Chondrocyte (in vitro differentiated cells): ENCODE measurements at regions not wholly inside any gene's neighbourhood (a gene's known extent, or its start where the extent isn't known, plus 50 kb on each side); places are given as distances from the start of the nearest gene placed in this dataset.

Experiments used
- DNase-seq: peaks from one replicate; pipeline ENCODE4 v3.0.0; 2021; ENCODE audit warnings: mixed read lengths, low spot score
- H3K27ac Mint-ChIP-seq: one replicate; pipeline ENCODE4 v1.8.0; 2021; ENCODE audit warnings: mild to moderate bottlenecking, moderate library complexity, mixed read lengths; ENCODE audit not compliant: unreplicated experiment
- H3K27me3 Mint-ChIP-seq: 2 replicates; pipeline ENCODE4 v1.8.0; 2021; ENCODE audit warnings: low read depth, mixed read lengths
- H3K36me3 Mint-ChIP-seq: 2 replicates; pipeline ENCODE4 v1.8.0; 2021; ENCODE audit warnings: low read depth, mixed read lengths
- H3K4me1 Mint-ChIP-seq: 2 replicates; pipeline ENCODE4 v1.8.0; 2021; ENCODE audit warnings: low read depth, mild to moderate bottlenecking, mixed read lengths
- H3K4me3 Mint-ChIP-seq: one replicate; pipeline ENCODE4 v1.8.0; 2021; ENCODE audit warnings: mild to moderate bottlenecking, moderate library complexity, mixed read lengths; ENCODE audit not compliant: unreplicated experiment
- H3K9me3 Mint-ChIP-seq: 2 replicates; pipeline ENCODE4 v1.8.0; 2021; ENCODE audit warnings: low read depth, mixed read lengths
- TF ChIP-seq, protein P1 (sequence below): fragments of 200-600 bp; sonication (generic); IDR thresholded peaks from 2 replicates; pipeline ENCODE4 v1.5.0; 2021; ENCODE audit warnings: antibody characterized with exemption, mild to moderate bottlenecking, moderate library complexity

DNA sequence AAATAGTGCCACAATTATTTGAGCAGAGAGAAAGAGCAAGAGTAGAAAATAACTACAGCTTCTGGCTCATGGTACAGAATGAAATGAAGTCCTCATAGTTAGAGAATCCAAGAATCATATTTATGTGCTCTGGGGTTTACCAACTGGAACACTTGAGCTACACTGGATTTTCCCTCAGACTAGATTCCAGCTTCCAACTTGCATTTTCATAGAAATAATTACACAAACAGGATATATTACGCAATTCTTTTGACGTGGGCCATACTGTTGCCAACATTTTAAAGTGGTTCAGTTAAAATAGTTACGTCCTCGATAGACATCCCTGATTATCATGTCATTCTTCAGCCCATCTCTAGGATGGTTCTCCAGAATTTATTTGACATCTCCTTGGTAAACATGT lies 129.2 kb downstream of the ETAA1 start:
- Mint-ChIP-seq H3K4me3 (no peak overlapping the region), H3K27ac (no peak overlapping the region), H3K4me1 (no peaks in the 10 kb centered on the region), H3K36me3 (no peaks in the 10 kb centered on the region), H3K9me3 (peaks cover 2% of the 10 kb centered on the region), H3K27me3 (no peaks in the 10 kb centered on the region)
- DNase-seq, result no peak
- TF ChIP-seq, protein P1, sequence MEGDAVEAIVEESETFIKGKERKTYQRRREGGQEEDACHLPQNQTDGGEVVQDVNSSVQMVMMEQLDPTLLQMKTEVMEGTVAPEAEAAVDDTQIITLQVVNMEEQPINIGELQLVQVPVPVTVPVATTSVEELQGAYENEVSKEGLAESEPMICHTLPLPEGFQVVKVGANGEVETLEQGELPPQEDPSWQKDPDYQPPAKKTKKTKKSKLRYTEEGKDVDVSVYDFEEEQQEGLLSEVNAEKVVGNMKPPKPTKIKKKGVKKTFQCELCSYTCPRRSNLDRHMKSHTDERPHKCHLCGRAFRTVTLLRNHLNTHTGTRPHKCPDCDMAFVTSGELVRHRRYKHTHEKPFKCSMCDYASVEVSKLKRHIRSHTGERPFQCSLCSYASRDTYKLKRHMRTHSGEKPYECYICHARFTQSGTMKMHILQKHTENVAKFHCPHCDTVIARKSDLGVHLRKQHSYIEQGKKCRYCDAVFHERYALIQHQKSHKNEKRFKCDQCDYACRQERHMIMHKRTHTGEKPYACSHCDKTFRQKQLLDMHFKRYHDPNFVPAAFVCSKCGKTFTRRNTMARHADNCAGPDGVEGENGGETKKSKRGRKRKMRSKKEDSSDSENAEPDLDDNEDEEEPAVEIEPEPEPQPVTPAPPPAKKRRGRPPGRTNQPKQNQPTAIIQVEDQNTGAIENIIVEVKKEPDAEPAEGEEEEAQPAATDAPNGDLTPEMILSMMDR, result no peak

DNA sequence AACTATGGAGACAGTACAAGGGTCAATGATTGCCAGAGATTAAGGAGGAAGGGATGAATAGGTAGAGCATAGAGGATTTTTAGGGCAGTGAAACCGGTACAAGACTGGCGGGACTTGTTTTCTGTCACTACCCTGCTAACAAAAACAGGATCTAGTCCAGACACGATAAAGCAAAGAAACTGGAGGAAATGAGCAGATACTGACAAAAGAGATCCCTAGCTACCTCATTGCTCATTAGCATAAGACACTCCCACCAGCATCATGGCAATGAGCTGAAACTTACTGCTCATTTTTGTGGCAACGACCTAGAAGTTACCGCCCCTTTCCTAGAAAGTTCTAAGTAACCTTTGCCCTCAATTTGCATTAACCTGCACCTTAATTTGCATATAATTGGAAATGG lies 131.2 kb downstream of the ETAA1 start:
- no peak for DNase-seq
- TF ChIP-seq, protein P1, result no peak
- Mint-ChIP-seq H3K4me3 (no peak overlapping the region), H3K4me1 (no peaks in the 10 kb centered on the region), H3K36me3 (no peaks in the 10 kb centered on the region), H3K27me3 (no peaks in the 10 kb centered on the region), H3K9me3 (peaks cover 2% of the 10 kb centered on the region), H3K27ac (no peak overlapping the region)

DNA sequence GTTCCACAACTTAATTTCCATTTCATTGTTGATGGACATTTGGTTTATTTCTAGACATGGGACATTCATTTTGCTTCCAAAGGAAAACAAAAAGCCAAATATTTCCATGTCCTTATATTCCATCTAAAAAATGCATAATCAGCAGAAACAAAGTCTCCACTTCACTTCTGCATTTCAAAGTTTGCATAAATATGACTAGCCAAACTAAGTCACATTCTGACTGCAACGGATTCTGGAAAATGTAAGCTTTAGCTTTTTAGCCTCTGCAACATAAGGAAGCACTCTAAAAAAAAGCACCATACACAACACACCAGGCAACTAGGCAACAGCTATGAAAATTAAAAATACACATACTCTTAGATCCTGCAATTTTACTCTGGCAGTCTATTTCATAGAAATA lies 135.3 kb downstream of the ETAA1 start:
- Mint-ChIP-seq H3K36me3 (no peaks in the 10 kb centered on the region), H3K9me3 (peaks cover 4% of the 10 kb centered on the region), H3K4me3 (no peak overlapping the region), H3K4me1 (no peaks in the 10 kb centered on the region), H3K27me3 (no peaks in the 10 kb centered on the region), H3K27ac (no peak overlapping the region)
- TF ChIP-seq, protein P1, result no peak
- DNase-seq, result no peak

DNA sequence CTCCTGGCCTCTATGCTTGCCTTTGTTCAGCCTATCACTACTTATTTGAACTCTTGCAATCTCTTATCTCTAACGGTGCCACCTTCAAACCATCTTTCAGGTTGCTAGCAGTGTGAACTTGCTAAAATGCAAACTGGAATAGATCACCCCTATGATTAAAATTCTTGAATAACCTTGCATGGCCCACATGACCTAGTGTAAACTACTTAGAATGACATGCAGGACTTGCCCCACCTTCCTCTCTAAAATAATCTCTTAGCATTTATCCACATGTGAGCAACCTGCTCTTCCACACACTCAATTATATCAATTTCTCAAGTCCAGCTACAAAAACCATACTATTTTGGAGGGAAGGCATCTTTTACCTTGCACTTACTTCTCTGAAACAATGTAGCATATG lies 137.6 kb downstream of the ETAA1 start:
- no peaks in the 10 kb centered on the region for H3K4me1 Mint-ChIP-seq
- no peak overlapping the region for H3K4me3 Mint-ChIP-seq
- peaks cover 2% of the 10 kb centered on the region for H3K36me3 Mint-ChIP-seq
- H3K9me3 Mint-ChIP-seq, result peaks cover 25% of the 10 kb centered on the region
- peaks cover 6% of the 10 kb centered on the region for H3K27me3 Mint-ChIP-seq
- TF ChIP-seq, protein P1, result no peak
- no peak for DNase-seq
- H3K27ac Mint-ChIP-seq, result no peak overlapping the region

DNA sequence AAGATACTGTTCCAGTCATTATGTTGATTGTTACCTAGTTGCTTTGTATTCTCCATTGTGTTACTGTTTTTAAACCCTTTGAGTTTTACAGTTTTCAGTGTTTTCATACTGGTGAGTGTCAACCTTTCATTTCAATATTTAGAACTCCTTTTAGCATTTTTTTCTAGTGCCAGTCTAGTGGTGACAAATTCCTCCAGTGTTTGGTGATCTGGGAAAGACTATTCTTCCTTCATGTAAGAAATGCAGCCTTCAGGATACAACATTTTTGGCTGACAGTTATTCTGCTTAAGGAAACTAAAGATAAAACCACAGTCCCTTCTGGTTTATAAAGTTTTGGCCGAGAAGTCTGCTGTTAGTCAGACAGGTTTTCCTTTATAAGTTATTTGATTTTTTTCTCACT lies 143.8 kb downstream of the ETAA1 start:
- Mint-ChIP-seq H3K4me1 (no peaks in the 10 kb centered on the region), H3K36me3 (peaks cover 4% of the 10 kb centered on the region), H3K27ac (no peak overlapping the region), H3K27me3 (peaks cover 6% of the 10 kb centered on the region), H3K4me3 (no peak overlapping the region), H3K9me3 (peaks cover 32% of the 10 kb centered on the region)
- DNase-seq, result no peak
- TF ChIP-seq, protein P1, result no peak
